ENCODE measurements at regions not wholly inside any gene's neighbourhood (a gene's known extent, or its start where the extent isn't known, plus 50 kb on each side); places are given as distances from the start of the nearest gene placed in this dataset.

DNA sequence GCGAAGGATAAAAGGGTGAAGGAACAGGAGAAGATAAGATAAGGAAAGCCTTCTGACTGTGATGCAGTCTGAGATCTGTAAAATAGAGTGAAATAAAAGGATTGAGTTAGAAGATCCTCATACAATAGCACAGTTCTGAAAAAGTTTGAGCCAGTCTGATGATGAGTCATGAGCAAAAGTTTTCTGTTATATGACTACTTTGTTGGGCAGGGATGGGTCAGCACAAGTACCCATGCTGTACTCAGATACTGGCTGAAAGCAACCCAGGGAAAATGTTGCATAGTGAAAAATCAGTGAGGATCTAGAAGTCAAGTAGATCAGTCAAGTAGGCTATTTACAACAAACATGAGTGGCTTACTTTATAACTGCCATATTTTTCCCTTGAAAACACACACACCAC lies 253.5 kb downstream of the PCDH10 start:
- TF ChIP-seq CTCF (IDR thresholded peaks at IDR 0.05; ENCODE audit: control insufficient read depth, insufficient read depth, low read depth, low read length, missing control alignments), result no peak
- no peak overlapping the region for H3K4me3 ChIP-seq (ENCODE audit: control insufficient read depth, low read depth, low read length)
- DNase-seq (ENCODE audit: low read depth), result no peak

GRCh38 chr4:133394971-133395627 lies 246.0 kb downstream of the PCDH10 start:
- no peak for DNase-seq (ENCODE audit: low read depth)
- H3K4me3 ChIP-seq (ENCODE audit: control insufficient read depth, low read depth, low read length), result no peak overlapping the region
- TF ChIP-seq CTCF (IDR thresholded peaks at IDR 0.05; ENCODE audit: control insufficient read depth, insufficient read depth, low read depth, low read length, missing control alignments), result no peak

- H3K4me3 ChIP-seq (ENCODE audit: control insufficient read depth, low read depth, low read length), result no peak overlapping the region
- DNase-seq (ENCODE audit: low read depth), result no peak
- TF ChIP-seq CTCF (IDR thresholded peaks at IDR 0.05; ENCODE audit: control insufficient read depth, insufficient read depth, low read depth, low read length, missing control alignments), result no peak
Measured at GRCh38 chr4:133390198-133390855, 241.2 kb downstream of the PCDH10 start.

GRCh38 chr4:133389029-133389428 lies 239.9 kb downstream of the PCDH10 start:
- H3K4me3 ChIP-seq (ENCODE audit: control insufficient read depth, low read depth, low read length), result no peak overlapping the region
- no peak for DNase-seq (ENCODE audit: low read depth)
- TF ChIP-seq CTCF (IDR thresholded peaks at IDR 0.05; ENCODE audit: control insufficient read depth, insufficient read depth, low read depth, low read length, missing control alignments), result no peak

GRCh38 chr4:133385161-133385954 lies 236.3 kb downstream of the PCDH10 start:
- no peak overlapping the region for H3K4me3 ChIP-seq (ENCODE audit: control insufficient read depth, low read depth, low read length)
- TF ChIP-seq CTCF (IDR thresholded peaks at IDR 0.05; ENCODE audit: control insufficient read depth, insufficient read depth, low read depth, low read length, missing control alignments), result no peak
- DNase-seq (ENCODE audit: low read depth), result no peak

GRCh38 chr4:133379681-133380438 lies 230.8 kb downstream of the PCDH10 start:
- TF ChIP-seq CTCF (IDR thresholded peaks at IDR 0.05; ENCODE audit: control insufficient read depth, insufficient read depth, low read depth, low read length, missing control alignments), result no peak
- H3K4me3 ChIP-seq (ENCODE audit: control insufficient read depth, low read depth, low read length), result no peak overlapping the region
- no peak for DNase-seq (ENCODE audit: low read depth)

All from AG09309 (cell line).